PC-3 (cell line): ENCODE measurements at regions not wholly inside any gene's neighbourhood (a gene's known extent, or its start where the extent isn't known, plus 50 kb on each side); places are given as distances from the start of the nearest gene placed in this dataset.

Source experiments
- CTCF ChIP-seq: fragments of 300-600 bp; sonication (generic); conservative IDR thresholded peaks from 2 replicates; pipeline ENCODE4 v1.5.1; 2017; ENCODE audit warnings: antibody characterized with exemption, low read depth, mild to moderate bottlenecking, low read length
- EZH2 ChIP-seq: fragments of 300-600 bp; sonication (generic); IDR thresholded peaks from one replicate; pipeline ENCODE4 v1.6.1; 2017; ENCODE audit warnings: antibody characterized with exemption, mild to moderate bottlenecking, low read length; ENCODE audit not compliant: unreplicated experiment
- EZH2phosphoT487 ChIP-seq: fragments of 300-600 bp; sonication (generic); IDR thresholded peaks from 2 replicates; pipeline ENCODE4 v1.6.1; 2018; ENCODE audit warnings: mild to moderate bottlenecking, antibody characterized with exemption, low read length, borderline replicate concordance

GRCh38 chr5:4804691-4805360 lies 335.3 kb upstream of the ADAMTS16 start:
- TF ChIP-seq CTCF (no peak), EZH2 (no peak), EZH2phosphoT487 (no peak)
